NCI-H524 (cell line): ENCODE measurements at regions not wholly inside any gene's neighbourhood (a gene's known extent, or its start where the extent isn't known, plus 50 kb on each side); places are given as distances from the start of the nearest gene placed in this dataset.

Experiments
- DNase-seq, 2 experiments: peaks; one replicate each; lab custom pipeline; 2025; lab: John Stamatoyannopoulos, UW

GRCh38 chr11:86193297-86194095 lies 51.1 kb upstream of the EED start:
- DNase-seq, result peak; percentile 67 to 88

GRCh38 chr11:86192519-86193257 lies 51.9 kb upstream of the EED start:
- DNase-seq, result peak; percentile 69 to 94

DNA sequence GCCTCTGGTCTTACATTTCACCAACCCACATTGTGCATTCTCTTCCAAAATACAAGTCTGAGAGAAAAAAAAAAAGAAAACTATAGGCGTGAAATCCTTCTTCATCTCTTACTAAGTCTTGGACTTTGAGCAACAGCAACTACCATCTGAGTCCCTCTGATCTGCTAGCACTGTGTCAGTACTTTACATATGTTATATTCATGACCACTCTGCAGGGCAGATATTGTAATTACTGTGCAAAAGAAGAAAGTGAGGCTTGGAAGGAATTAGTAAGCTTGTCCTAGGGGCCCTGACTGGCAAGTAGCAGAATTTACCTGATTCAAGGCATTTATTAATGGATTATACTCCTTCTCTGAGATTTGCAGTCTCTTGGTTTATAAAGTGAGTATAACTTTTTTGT lies 52.7 kb upstream of the EED start:
- no peak for DNase-seq

DNA sequence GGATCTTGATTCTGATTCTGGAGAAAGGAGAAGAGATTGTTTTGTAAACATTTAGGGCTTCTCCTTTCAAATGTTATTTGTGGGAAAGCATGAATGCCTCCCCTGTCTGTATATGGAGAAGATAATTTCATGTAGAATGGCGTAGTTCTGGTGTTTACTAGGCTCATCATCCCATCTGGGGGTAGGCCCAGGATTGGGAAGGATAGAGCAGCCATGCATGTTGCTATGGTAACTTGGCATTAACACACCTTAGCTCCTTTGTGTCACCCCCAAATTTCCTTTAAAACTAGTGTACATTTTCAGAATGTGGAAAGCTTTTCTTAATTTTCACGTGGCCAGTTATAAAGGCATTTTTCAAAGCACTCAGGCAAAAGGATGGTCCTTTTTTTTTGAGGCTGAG lies 57.5 kb upstream of the EED start:
- DNase-seq, result peak in 1 of 2 experiments; percentile 12

GRCh38 chr11:86186386-86186785 lies 58.2 kb upstream of the EED start:
- no peak for DNase-seq

DNA sequence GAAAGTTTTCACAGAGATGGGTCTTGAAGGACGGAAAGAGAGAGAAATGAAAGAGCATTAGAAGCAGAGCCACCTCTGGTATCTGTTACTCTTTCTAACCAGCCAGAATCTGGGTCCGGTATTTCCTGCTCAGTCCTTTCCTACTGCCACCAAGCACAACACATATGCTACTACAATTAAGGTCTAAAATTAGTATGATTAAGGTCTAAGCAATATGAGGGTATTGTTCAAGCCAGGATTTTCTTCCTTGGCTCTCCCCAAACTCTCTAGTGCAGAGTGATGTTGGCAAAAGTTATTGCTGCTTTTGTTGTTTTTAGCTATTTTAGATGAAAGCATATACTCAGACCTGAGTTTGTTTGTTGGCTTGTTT lies 59.2 kb upstream of the EED start:
- DNase-seq, result no peak

DNA sequence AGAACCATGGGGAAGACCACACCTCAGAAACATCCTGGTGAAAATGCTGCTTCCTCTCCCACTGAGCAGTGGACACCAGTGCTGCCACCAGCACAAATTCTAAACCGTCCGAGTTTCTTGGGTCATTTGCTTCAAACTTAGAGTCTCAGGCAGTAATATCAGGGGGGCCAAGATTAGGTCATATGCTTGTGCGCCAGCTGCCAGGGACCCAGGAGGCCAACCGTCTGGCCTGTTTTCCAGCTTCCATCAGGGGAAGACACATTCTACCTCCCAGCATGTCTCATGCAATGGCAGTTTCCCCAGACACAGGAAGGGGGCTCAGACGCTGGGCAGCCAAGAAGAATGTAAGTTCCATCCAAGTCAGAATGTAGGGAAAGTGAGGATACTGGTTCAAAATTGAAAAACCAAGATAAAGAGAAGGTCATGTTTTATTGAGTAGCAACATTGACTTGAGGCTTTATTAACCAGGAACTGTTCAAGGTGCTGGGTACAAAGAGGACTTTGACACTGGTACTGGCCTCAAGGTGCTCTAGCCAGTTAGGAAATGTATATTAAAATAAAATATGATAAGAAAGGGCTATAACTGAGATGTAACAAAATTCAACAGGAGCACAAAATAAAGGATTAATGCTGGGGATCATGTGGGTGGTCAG lies 59.7 kb upstream of the EED start:
- DNase-seq, result no peak

DNA sequence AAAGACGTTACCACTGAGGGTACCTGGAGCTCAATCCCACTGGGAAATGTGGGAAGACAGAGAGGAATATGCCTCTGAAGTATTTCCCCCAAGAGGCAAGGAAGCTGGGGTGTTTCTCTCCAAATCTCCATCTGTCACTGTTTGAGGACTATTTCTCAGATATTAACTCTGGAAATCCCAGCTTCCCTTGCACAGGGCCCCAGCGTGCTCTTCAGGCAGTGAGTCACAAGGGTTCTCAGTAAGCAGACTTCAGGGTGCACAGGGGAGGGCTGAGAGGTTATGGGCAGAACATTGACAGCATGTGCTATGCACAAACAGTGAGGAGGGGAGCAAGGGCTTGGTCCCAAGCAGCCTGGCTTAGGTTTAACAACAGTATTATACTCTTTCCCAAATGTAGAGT lies 60.9 kb upstream of the EED start:
- peak; percentile 21 to 80 for DNase-seq

DNA sequence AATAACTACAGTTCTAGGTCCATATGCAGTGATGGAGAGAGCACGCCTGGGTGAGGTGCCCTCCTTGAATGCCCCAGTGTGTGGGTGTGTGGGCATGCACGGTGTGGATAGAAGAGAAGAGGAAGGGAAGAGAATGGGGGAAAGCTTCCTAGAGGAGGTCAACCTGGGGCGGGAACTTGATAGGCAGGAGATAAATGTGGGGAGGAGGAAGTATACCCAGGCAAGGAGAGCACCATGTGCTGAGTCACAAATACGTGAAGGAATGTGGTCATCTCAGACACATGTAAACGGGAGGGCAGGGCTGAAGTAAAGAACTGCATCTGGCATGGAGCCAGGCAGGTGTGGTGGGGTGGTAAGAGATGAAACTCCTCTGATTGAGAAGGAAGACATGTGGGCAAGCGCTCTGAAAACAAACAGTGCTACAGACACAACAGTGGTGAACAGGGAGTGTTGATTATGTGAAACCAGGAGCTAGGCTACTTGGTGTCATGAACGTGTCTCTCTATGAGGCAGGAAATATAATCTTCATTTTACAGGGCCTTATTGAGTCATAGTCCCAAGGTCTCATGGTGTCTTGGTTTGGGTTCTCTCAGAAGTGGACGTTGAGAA lies 61.5 kb upstream of the EED start:
- DNase-seq, result no peak

DNA sequence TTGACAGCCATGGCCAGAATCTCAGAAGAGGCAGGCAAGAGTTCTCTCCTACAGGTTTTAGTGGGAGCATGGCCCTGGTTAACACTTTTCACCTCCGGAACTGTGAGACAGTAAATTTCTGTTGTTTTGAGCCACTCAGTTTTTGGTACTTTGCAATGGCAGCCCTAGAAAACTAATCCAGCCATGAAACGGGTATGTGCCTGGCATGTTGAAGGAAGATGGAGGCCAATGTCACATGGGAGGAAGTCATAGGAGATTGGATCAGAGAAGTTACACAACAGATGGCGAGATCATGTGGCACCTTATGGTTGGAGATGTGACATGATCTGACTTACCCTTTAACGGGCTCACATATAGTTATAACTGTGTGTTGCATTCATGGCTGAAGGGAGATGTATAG lies 63.2 kb upstream of the EED start:
- DNase-seq, result peak in 1 of 2 experiments; percentile 27

DNA sequence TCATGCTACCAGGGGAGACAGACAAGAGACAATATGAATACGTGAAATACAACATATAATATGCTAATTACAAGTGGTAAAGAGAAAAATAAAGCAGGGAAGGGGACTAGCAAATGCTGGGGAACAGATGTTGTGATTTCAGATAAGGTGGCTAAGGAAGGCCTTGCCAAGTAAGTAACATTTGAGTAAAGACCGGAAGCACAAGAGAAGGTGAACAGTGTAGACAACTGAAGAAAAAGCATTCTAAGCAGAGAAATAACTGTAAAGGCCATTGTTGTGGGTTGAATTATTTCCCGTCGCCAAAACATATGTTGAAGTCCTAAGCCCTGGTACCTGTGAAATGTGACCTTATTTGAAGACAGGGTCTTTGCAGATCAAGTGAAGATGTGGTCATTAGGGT lies 63.7 kb upstream of the EED start:
- no peak for DNase-seq

- no peak for DNase-seq
Measured at GRCh38 chr11:86180423-86180822, 64.1 kb upstream of the EED start.

GRCh38 chr11:86179646-86180064 lies 64.9 kb upstream of the EED start:
- DNase-seq, result no peak

GRCh38 chr11:86177302-86177701 lies 67.3 kb upstream of the EED start:
- no peak for DNase-seq

DNA sequence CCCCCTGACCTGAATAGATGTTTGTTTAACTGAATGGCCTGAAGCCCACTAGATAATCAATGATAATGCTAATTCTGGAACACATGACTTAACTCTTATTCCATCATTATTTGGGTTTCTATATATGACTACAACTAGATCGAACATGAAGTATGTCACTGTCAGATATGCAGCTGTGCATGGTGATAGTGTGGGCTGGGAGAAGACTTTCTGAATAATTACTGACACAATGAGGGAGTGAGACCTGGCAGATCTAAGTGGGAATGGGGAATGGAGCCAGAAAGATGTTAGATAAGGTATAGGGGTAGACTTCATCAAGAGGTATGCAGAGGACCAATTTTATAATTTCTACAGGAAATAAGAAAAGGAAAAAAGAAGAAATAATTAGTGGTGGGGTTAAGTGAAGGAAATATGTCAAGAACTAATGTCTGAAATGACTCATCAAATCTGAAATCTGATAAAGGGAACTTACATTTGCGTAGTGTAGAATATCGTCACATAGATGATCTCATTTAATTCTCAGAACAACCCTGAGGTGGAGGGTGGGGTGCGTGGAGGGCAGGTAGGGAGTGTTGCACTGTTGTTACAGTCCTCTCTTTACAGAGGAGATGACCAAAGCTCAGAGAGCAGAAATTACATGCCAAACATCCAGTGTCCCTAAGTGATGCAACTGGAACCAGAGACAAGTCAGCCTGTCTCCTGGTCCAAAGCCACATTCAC lies 68.2 kb upstream of the EED start:
- no peak for DNase-seq

DNA sequence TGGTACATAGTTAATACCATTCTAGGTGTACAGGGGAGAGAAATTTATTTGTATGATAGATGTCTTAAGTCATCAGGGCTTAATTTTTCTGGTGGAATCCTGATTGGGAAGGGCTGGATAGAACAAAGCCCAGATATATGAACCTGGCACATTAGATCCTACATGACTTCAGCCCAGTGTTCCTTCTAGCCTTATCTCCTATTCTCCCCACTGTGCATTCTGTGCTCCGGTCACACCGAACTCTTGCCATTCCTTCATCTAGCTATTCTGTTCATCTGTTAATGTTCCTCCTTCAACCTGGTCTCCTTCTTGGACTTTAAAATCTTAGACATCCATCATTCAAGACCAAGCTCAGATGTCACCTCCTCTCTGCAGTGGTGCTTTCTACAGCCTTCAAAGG lies 68.9 kb upstream of the EED start:
- DNase-seq, result no peak

- DNase-seq, result no peak
Measured at GRCh38 chr11:86175191-86175590, 69.4 kb upstream of the EED start.

GRCh38 chr11:86174101-86175046 lies 70.2 kb upstream of the EED start:
- peak in 1 of 2 experiments; percentile 55 for DNase-seq

DNA sequence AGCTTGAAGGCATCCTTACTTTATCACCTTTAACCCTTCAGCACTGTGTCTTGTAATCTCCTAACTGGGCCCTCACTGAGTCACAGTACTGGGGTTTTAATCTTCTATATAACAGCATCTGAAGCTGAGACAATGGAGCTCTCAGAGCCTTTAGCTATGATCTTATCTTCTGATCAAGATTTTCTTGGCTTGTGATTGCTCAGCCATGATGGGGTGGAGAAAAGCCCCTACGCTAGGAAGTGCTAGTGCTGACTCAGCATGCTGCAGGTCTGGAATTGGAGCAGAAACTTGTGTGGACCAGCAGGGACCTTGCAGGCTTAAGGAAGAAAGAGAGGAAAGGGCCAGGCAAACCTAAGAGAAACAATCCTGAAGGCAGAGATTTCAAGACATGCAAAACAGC lies 71.7 kb upstream of the EED start:
- DNase-seq, result no peak

DNA sequence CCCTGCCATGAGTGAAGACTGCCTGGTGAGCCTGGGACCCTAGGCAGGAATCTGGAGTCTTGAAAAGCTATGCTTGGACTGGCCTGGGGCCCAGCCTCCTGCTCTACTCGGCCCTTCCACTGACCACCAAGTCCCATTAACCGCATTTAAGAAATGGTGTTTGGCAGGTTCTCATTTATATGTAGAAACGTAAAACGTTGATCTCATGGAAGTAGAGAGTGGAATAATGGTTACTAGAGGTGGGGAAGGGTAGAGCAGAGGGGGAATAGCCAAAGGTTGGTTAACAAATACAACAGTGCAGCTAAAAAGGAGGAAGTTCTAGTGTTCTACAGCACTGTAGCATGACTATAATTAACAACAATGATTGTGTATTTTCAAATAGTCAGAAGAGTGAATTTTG lies 72.9 kb upstream of the EED start:
- DNase-seq, result no peak
